ENCODE measurements at regions not wholly inside any gene's neighbourhood (a gene's known extent, or its start where the extent isn't known, plus 50 kb on each side); places are given as distances from the start of the nearest gene placed in this dataset.

DNA sequence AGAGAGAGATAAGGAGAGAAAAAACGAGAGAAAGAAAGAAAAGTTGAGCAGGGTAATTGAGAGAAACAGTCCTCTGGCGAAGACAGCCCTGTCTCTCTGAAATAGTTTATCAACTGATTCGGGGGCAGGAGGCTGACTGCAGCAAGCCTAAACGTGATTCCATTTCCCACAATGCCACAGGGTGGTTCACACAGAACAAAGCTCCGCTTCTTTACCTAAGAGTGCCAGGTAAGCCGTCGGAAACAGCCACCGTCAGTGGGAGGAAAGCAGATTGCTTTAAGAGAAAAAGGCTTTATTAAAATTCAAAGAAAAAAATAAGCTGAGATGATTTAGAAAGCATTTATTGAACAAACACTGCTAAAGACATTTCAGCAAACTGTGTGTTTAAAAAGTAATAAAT lies 271.4 kb upstream of the POU3F3 start:
- Mint-ChIP-seq H3K27ac (no peak overlapping the region), H3K4me3 (no peak overlapping the region), H3K4me1 (peaks cover 30% of the 10 kb centered on the region), H3K36me3 (ENCODE audit: low read depth) (no peaks in the 10 kb centered on the region), H3K27me3 (ENCODE audit: insufficient read depth, low read depth, poor library complexity) (peaks cover 2% of the 10 kb centered on the region), H3K9me3 (no peaks in the 10 kb centered on the region)
- Histone ChIP-seq H3K9me2 (ENCODE audit: insufficient read depth) (0 out of 2 replicates have a peak, but pooled peaks cover 11% of the 10 kb centered on the region), H3K4me3 (no peak overlapping the region), H3K4me2 (no peak overlapping the region), H3K36me3 (ENCODE audit: insufficient read depth) (no peaks in the 10 kb centered on the region), H2AFZ (peak overlapping the region; percentile 73; the same call in 1 of the 2 replicates), H3K4me1 (ENCODE audit: insufficient read depth) (peaks cover 17% of the 10 kb centered on the region), H3F3A (replicated peaks; ENCODE audit: low read depth) (no peaks in the 10 kb centered on the region), H3K79me2 (replicated peaks; ENCODE audit: insufficient read depth) (no peaks in the 10 kb centered on the region), H3K27ac (ENCODE audit: low read depth) (no peak overlapping the region), H4K20me1 (replicated peaks; ENCODE audit: insufficient read depth) (no peaks in the 10 kb centered on the region), H3K27me3 (ENCODE audit: insufficient read depth) (no peaks in the 10 kb centered on the region)
- TF ChIP-seq EZH2phosphoT487 (IDR thresholded peaks at IDR 0.05; ENCODE audit: unreplicated experiment), result no peak
- no peak for TF ChIP-seq EZH2 (IDR thresholded peaks at IDR 0.05; ENCODE audit: low read depth, unreplicated experiment)
- TF ChIP-seq ZNF114 (CRISPR knock-in tag; IDR thresholded peaks at IDR 0.05), result no peak
- no peak for TF ChIP-seq REST (IDR thresholded peaks at IDR 0.05; ENCODE audit: unreplicated experiment)
- TF ChIP-seq, protein P1, sequence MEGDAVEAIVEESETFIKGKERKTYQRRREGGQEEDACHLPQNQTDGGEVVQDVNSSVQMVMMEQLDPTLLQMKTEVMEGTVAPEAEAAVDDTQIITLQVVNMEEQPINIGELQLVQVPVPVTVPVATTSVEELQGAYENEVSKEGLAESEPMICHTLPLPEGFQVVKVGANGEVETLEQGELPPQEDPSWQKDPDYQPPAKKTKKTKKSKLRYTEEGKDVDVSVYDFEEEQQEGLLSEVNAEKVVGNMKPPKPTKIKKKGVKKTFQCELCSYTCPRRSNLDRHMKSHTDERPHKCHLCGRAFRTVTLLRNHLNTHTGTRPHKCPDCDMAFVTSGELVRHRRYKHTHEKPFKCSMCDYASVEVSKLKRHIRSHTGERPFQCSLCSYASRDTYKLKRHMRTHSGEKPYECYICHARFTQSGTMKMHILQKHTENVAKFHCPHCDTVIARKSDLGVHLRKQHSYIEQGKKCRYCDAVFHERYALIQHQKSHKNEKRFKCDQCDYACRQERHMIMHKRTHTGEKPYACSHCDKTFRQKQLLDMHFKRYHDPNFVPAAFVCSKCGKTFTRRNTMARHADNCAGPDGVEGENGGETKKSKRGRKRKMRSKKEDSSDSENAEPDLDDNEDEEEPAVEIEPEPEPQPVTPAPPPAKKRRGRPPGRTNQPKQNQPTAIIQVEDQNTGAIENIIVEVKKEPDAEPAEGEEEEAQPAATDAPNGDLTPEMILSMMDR (conservative IDR thresholded peaks at IDR 0.05; ENCODE audit: low read depth in 2 of 2), result no peak
- no peak for TF ChIP-seq STAT1 (IDR thresholded peaks at IDR 0.05; ENCODE audit: unreplicated experiment)
- DNase-seq (ENCODE audit: low spot score), result no peak
- ATAC-seq, result peak; percentile 41; the same call in 2 of the 3 replicates

- H3K36me3 ChIP-seq (ENCODE audit: insufficient read depth), result no peaks in the 10 kb centered on the region
- Mint-ChIP-seq H3K36me3 (ENCODE audit: low read depth) (no peaks in the 10 kb centered on the region), H3K27ac (no peak overlapping the region), H3K27me3 (ENCODE audit: insufficient read depth, low read depth, poor library complexity) (peaks cover 3% of the 10 kb centered on the region), H3K4me1 (peaks cover 30% of the 10 kb centered on the region), H3K4me3 (no peak overlapping the region), H3K9me3 (no peaks in the 10 kb centered on the region)
- H3K27ac ChIP-seq (ENCODE audit: low read depth), result no peak overlapping the region
- peak overlapping the region; percentile 82; the same call in 1 of the 2 replicates for H2AFZ ChIP-seq
- H3K79me2 ChIP-seq (replicated peaks; ENCODE audit: insufficient read depth), result no peaks in the 10 kb centered on the region
- H3F3A ChIP-seq (replicated peaks; ENCODE audit: low read depth), result no peaks in the 10 kb centered on the region
- ATAC-seq (peak; percentile 74), DNase-seq (ENCODE audit: low spot score) (peak; percentile 17)
- H3K4me3 ChIP-seq, result no peak overlapping the region
- no peaks in the 10 kb centered on the region for H4K20me1 ChIP-seq (replicated peaks; ENCODE audit: insufficient read depth)
- 0 out of 2 replicates have a peak, but pooled peaks cover 4% of the 10 kb centered on the region for H3K9me2 ChIP-seq (ENCODE audit: insufficient read depth)
- H3K4me1 ChIP-seq (ENCODE audit: insufficient read depth), result peaks cover 17% of the 10 kb centered on the region
- no peak overlapping the region for H3K4me2 ChIP-seq
- no peaks in the 10 kb centered on the region for H3K27me3 ChIP-seq (ENCODE audit: insufficient read depth)
- no peak for TF ChIP-seq CREB1 (CRISPR knock-in tag; IDR thresholded peaks at IDR 0.05; ENCODE audit: low read depth)
- TF ChIP-seq NANOG (IDR thresholded peaks at IDR 0.05; ENCODE audit: borderline replicate concordance), result no peak
- no peak for TF ChIP-seq EZH2 (IDR thresholded peaks at IDR 0.05; ENCODE audit: low read depth, unreplicated experiment)
- no peak for TF ChIP-seq ETS1 (IDR thresholded peaks at IDR 0.05)
Measured at GRCh38 chr2:104583811-104584210, 270.1 kb upstream of the POU3F3 start.
